ENCODE measurements at regions not wholly inside any gene's neighbourhood (a gene's known extent, or its start where the extent isn't known, plus 50 kb on each side); places are given as distances from the start of the nearest gene placed in this dataset.

GRCh38 chr1:29747196-29747595 is 510.9 kb downstream of the PTPRU start:
- no peak overlapping the region for H3K27ac ChIP-seq (ENCODE audit: low read depth, low read length)
- no peaks in the 10 kb centered on the region for H3K4me1 ChIP-seq (ENCODE audit: control insufficient read depth in 1 of 2, insufficient read depth in 2 of 2, low read length in 2 of 2)
- H3K4me3 ChIP-seq (ENCODE audit: low read depth in 1 of 2, low read length in 2 of 2), result no peak overlapping the region
- H3K36me3 ChIP-seq (ENCODE audit: control insufficient read depth in 1 of 2, insufficient read depth in 2 of 2, low read length in 2 of 2), result no peaks in the 10 kb centered on the region
- no peak overlapping the region for H3K9ac ChIP-seq (ENCODE audit: low read depth in 1 of 2, low read length in 2 of 2)
- H3K9me3 ChIP-seq (ENCODE audit: control insufficient read depth in 1 of 2, low read length in 2 of 2), result no peaks in the 10 kb centered on the region
- H3K27me3 ChIP-seq (ENCODE audit: control insufficient read depth in 1 of 2, insufficient read depth in 2 of 2, low read length in 2 of 2), result peaks cover 0 to 3% of the 10 kb centered on the region in 2 donors

- Histone ChIP-seq H3K9me3 (ENCODE audit: control insufficient read depth in 1 of 2, low read length in 2 of 2) (no peaks in the 10 kb centered on the region), H3K4me3 (ENCODE audit: low read depth in 1 of 2, low read length in 2 of 2) (no peak overlapping the region), H3K4me1 (ENCODE audit: control insufficient read depth in 1 of 2, insufficient read depth in 2 of 2, low read length in 2 of 2) (no peaks in the 10 kb centered on the region)
These were observed 509.8 kb downstream of the PTPRU start for GRCh38 chr1:29746076-29746665.

GRCh38 chr1:29744684-29745490 is 508.6 kb downstream of the PTPRU start:
- Histone ChIP-seq H3K4me3 (ENCODE audit: low read depth in 1 of 2, low read length in 2 of 2) (no peak overlapping the region), H3K9me3 (ENCODE audit: control insufficient read depth in 1 of 2, low read length in 2 of 2) (no peaks in the 10 kb centered on the region), H3K27ac (ENCODE audit: low read depth, low read length) (no peak overlapping the region), H3K9ac (ENCODE audit: low read depth in 1 of 2, low read length in 2 of 2) (no peak overlapping the region), H3K27me3 (ENCODE audit: control insufficient read depth in 1 of 2, insufficient read depth in 2 of 2, low read length in 2 of 2) (peaks cover 0 to 3% of the 10 kb centered on the region in 2 donors), H3K36me3 (ENCODE audit: control insufficient read depth in 1 of 2, insufficient read depth in 2 of 2, low read length in 2 of 2) (no peaks in the 10 kb centered on the region), H3K4me1 (ENCODE audit: control insufficient read depth in 1 of 2, insufficient read depth in 2 of 2, low read length in 2 of 2) (no peaks in the 10 kb centered on the region)

More at GRCh38 chr1:29746076-29746665, 509.8 kb downstream of the PTPRU start:
- H3K27me3 ChIP-seq (ENCODE audit: control insufficient read depth in 1 of 2, insufficient read depth in 2 of 2, low read length in 2 of 2), result peaks cover 0 to 3% of the 10 kb centered on the region in 2 donors
- H3K27ac ChIP-seq (ENCODE audit: low read depth, low read length), result no peak overlapping the region
- H3K36me3 ChIP-seq (ENCODE audit: control insufficient read depth in 1 of 2, insufficient read depth in 2 of 2, low read length in 2 of 2), result no peaks in the 10 kb centered on the region
- no peak overlapping the region for H3K9ac ChIP-seq (ENCODE audit: low read depth in 1 of 2, low read length in 2 of 2)

- Histone ChIP-seq H3K4me1 (ENCODE audit: control insufficient read depth in 1 of 2, insufficient read depth in 2 of 2, low read length in 2 of 2) (no peaks in the 10 kb centered on the region), H3K27ac (ENCODE audit: low read depth, low read length) (no peak overlapping the region), H3K27me3 (ENCODE audit: control insufficient read depth in 1 of 2, insufficient read depth in 2 of 2, low read length in 2 of 2) (peaks cover 0 to 3% of the 10 kb centered on the region in 2 donors), H3K4me3 (ENCODE audit: low read depth in 1 of 2, low read length in 2 of 2) (no peak overlapping the region), H3K9me3 (ENCODE audit: control insufficient read depth in 1 of 2, low read length in 2 of 2) (no peaks in the 10 kb centered on the region), H3K9ac (ENCODE audit: low read depth in 1 of 2, low read length in 2 of 2) (no peak overlapping the region), H3K36me3 (ENCODE audit: control insufficient read depth in 1 of 2, insufficient read depth in 2 of 2, low read length in 2 of 2) (no peaks in the 10 kb centered on the region)
These were observed 507.6 kb downstream of the PTPRU start for GRCh38 chr1:29743931-29744330.

GRCh38 chr1:29743264-29743663 is 506.9 kb downstream of the PTPRU start:
- Histone ChIP-seq H3K36me3 (ENCODE audit: control insufficient read depth in 1 of 2, insufficient read depth in 2 of 2, low read length in 2 of 2) (no peaks in the 10 kb centered on the region), H3K9me3 (ENCODE audit: control insufficient read depth in 1 of 2, low read length in 2 of 2) (no peaks in the 10 kb centered on the region), H3K9ac (ENCODE audit: low read depth in 1 of 2, low read length in 2 of 2) (no peak overlapping the region), H3K4me1 (ENCODE audit: control insufficient read depth in 1 of 2, insufficient read depth in 2 of 2, low read length in 2 of 2) (no peaks in the 10 kb centered on the region), H3K4me3 (ENCODE audit: low read depth in 1 of 2, low read length in 2 of 2) (no peak overlapping the region), H3K27ac (ENCODE audit: low read depth, low read length) (no peak overlapping the region), H3K27me3 (ENCODE audit: control insufficient read depth in 1 of 2, insufficient read depth in 2 of 2, low read length in 2 of 2) (peaks cover 0 to 3% of the 10 kb centered on the region in 2 donors)

GRCh38 chr1:29739176-29739575 is 502.9 kb downstream of the PTPRU start:
- no peaks in the 10 kb centered on the region for H3K4me1 ChIP-seq (ENCODE audit: control insufficient read depth in 1 of 2, insufficient read depth in 2 of 2, low read length in 2 of 2)
- H3K27ac ChIP-seq (ENCODE audit: low read depth, low read length), result no peak overlapping the region
- H3K4me3 ChIP-seq (ENCODE audit: low read depth in 1 of 2, low read length in 2 of 2), result no peak overlapping the region
- no peaks in the 10 kb centered on the region for H3K9me3 ChIP-seq (ENCODE audit: control insufficient read depth in 1 of 2, low read length in 2 of 2)
- H3K27me3 ChIP-seq (ENCODE audit: control insufficient read depth in 1 of 2, insufficient read depth in 2 of 2, low read length in 2 of 2), result peaks cover 0 to 7% of the 10 kb centered on the region in 2 donors
- no peaks in the 10 kb centered on the region for H3K36me3 ChIP-seq (ENCODE audit: control insufficient read depth in 1 of 2, insufficient read depth in 2 of 2, low read length in 2 of 2)
- H3K9ac ChIP-seq (ENCODE audit: low read depth in 1 of 2, low read length in 2 of 2), result no peak overlapping the region

- Histone ChIP-seq H3K27me3 (ENCODE audit: control insufficient read depth in 1 of 2, insufficient read depth in 2 of 2, low read length in 2 of 2) (peaks cover 0 to 4% of the 10 kb centered on the region in 2 donors), H3K27ac (ENCODE audit: low read depth, low read length) (no peak overlapping the region), H3K36me3 (ENCODE audit: control insufficient read depth in 1 of 2, insufficient read depth in 2 of 2, low read length in 2 of 2) (no peaks in the 10 kb centered on the region), H3K4me3 (ENCODE audit: low read depth in 1 of 2, low read length in 2 of 2) (no peak overlapping the region), H3K4me1 (ENCODE audit: control insufficient read depth in 1 of 2, insufficient read depth in 2 of 2, low read length in 2 of 2) (no peaks in the 10 kb centered on the region), H3K9me3 (ENCODE audit: control insufficient read depth in 1 of 2, low read length in 2 of 2) (no peaks in the 10 kb centered on the region), H3K9ac (ENCODE audit: low read depth in 1 of 2, low read length in 2 of 2) (no peak overlapping the region)
These were observed 500.4 kb downstream of the PTPRU start for GRCh38 chr1:29736582-29737188.

GRCh38 chr1:29732453-29732852 is 496.1 kb downstream of the PTPRU start:
- no peaks in the 10 kb centered on the region for H3K9me3 ChIP-seq (ENCODE audit: control insufficient read depth in 1 of 2, low read length in 2 of 2)
- no peak overlapping the region for H3K9ac ChIP-seq (ENCODE audit: low read depth in 1 of 2, low read length in 2 of 2)
- no peaks in the 10 kb centered on the region for H3K36me3 ChIP-seq (ENCODE audit: control insufficient read depth in 1 of 2, insufficient read depth in 2 of 2, low read length in 2 of 2)
- H3K27me3 ChIP-seq (ENCODE audit: control insufficient read depth in 1 of 2, insufficient read depth in 2 of 2, low read length in 2 of 2), result peaks cover 0 to under 1% of the 10 kb centered on the region in 2 donors
- no peak overlapping the region for H3K4me3 ChIP-seq (ENCODE audit: low read depth in 1 of 2, low read length in 2 of 2)
- no peaks in the 10 kb centered on the region for H3K4me1 ChIP-seq (ENCODE audit: control insufficient read depth in 1 of 2, insufficient read depth in 2 of 2, low read length in 2 of 2)
- H3K27ac ChIP-seq (ENCODE audit: low read depth, low read length), result no peak overlapping the region

GRCh38 chr1:29730623-29731022 is 494.3 kb downstream of the PTPRU start:
- Histone ChIP-seq H3K4me3 (ENCODE audit: low read depth in 1 of 2, low read length in 2 of 2) (no peak overlapping the region), H3K9ac (ENCODE audit: low read depth in 1 of 2, low read length in 2 of 2) (no peak overlapping the region), H3K27me3 (ENCODE audit: control insufficient read depth in 1 of 2, insufficient read depth in 2 of 2, low read length in 2 of 2) (no peaks in the 10 kb centered on the region), H3K36me3 (ENCODE audit: control insufficient read depth in 1 of 2, insufficient read depth in 2 of 2, low read length in 2 of 2) (no peaks in the 10 kb centered on the region), H3K4me1 (ENCODE audit: control insufficient read depth in 1 of 2, insufficient read depth in 2 of 2, low read length in 2 of 2) (no peaks in the 10 kb centered on the region), H3K9me3 (ENCODE audit: control insufficient read depth in 1 of 2, low read length in 2 of 2) (no peaks in the 10 kb centered on the region), H3K27ac (ENCODE audit: low read depth, low read length) (no peak overlapping the region)

GRCh38 chr1:29729281-29729680 is 493.0 kb downstream of the PTPRU start:
- Histone ChIP-seq H3K9ac (ENCODE audit: low read depth in 1 of 2, low read length in 2 of 2) (no peak overlapping the region), H3K36me3 (ENCODE audit: control insufficient read depth in 1 of 2, insufficient read depth in 2 of 2, low read length in 2 of 2) (no peaks in the 10 kb centered on the region), H3K27ac (ENCODE audit: low read depth, low read length) (no peak overlapping the region), H3K9me3 (ENCODE audit: control insufficient read depth in 1 of 2, low read length in 2 of 2) (no peaks in the 10 kb centered on the region), H3K27me3 (ENCODE audit: control insufficient read depth in 1 of 2, insufficient read depth in 2 of 2, low read length in 2 of 2) (no peaks in the 10 kb centered on the region), H3K4me1 (ENCODE audit: control insufficient read depth in 1 of 2, insufficient read depth in 2 of 2, low read length in 2 of 2) (no peaks in the 10 kb centered on the region), H3K4me3 (ENCODE audit: low read depth in 1 of 2, low read length in 2 of 2) (no peak overlapping the region)

All from duodenal mucosa (tissue), 2 donors.